SK-N-MC (cell line): ENCODE measurements at regions not wholly inside any gene's neighbourhood (a gene's known extent, or its start where the extent isn't known, plus 50 kb on each side); places are given as distances from the start of the nearest gene placed in this dataset.

Experiments
- FOXP2 ChIP-seq: optimal IDR thresholded peaks from 2 replicates; pipeline ENCODE3; 2011; ENCODE audit warnings: mild to moderate bottlenecking, moderate library complexity; ENCODE audit not compliant: insufficient read depth; ENCODE audit errors: extremely low read length, control extremely low read depth
- POLR2AphosphoS5 ChIP-seq: IDR thresholded peaks from 2 replicates; pipeline ENCODE4 v1.6.1; 2012; ENCODE audit warnings: mild to moderate bottlenecking, low read depth, low read length, borderline replicate concordance

DNA sequence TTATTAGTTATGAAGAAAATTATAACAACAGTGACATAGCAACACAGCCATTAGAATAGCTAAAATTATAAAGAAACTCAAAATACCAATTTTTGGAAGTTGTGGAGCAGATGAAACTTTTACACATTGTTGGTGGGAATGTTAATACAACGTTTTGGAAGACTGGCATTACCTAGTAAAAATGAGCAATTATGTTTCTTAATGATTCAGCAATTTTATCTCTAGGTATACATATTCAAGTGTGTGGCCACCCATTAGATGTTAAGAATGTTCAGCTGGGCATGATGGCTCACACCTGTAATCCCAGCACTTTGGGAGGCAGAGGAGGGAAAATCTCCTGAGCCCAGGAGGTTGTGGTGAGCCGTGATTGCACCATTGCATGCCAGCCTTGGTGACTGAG lies 78.8 kb downstream of the INSIG2 start:
- TF ChIP-seq POLR2AphosphoS5 (no peak), FOXP2 (no peak)
